ENCODE measurements at regions not wholly inside any gene's neighbourhood (a gene's known extent, or its start where the extent isn't known, plus 50 kb on each side); places are given as distances from the start of the nearest gene placed in this dataset.

DNA sequence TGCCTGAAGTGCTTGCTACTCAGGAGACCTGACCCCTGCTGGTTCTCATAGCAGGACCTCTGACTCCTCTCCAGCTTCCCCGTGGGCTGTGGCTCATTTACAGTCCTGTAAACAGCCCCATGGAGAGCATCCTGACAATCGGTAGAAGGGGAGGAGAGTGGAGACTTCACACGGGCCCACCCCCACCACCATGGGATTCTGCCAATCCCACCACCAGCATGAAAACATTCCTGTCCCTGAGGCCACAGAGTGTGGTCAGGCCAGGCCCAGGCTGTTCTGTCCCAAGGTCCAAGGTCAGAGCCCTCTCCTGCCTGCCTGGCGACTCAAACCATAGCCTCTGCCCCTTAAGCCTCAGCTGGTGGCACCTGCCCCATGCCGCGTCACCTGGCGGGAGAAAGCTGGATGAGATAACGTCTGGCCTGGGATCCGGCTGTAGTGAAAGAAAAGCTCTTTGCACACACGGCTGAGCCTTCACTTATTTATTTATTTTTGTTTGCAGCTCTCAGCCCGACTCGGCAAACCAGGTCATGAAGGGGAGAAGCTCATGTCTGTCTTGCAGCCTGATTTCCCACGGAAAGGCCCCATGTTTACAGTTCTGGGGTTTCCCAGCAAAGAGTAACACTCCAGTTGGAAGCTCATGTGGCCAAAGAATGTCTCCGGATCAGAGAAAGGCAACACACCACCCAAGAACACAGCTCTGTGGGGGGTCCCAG, 293.6 kb upstream of the ZMIZ1 start:
- DNase-seq (ENCODE audit: low read depth), result no peak

DNA sequence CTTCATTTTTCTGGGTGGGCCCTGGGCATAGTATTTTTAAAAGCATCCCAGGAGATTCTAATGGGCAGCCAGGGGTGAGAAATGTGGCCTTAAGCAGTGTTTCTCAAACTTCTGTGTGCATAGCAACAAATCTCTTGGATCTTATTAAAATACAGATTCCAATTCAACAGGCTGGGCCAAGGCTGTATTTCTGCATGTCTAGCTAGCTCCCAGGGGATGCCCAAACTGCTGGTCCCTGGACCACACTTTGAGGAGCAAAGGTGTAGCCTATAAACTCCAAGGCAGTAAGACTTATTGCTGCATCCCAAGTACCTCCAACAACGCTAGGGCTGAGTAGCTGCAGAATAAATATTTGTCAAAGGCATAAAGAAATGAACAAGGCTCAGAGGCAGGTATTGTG, 292.9 kb upstream of the ZMIZ1 start:
- no peak for DNase-seq (ENCODE audit: low read depth)

DNA sequence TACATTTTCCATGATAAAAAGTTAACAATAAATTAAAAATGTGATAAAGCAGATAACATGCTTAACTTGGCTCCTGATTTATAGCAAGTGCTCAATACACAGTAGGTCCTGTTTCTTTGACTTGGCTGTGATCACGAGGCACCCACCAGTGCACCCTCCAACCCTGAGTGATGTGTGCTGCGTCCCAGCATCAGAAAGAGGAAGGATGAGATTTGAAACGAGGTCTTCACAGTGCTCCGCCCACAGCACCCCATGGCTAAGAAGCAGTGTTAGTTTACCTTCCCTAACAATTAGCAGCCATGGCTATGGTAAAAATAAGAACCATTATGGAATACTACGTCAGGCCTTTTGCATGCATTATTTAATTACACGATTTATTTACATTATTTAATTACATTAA, 292.0 kb upstream of the ZMIZ1 start:
- no peak for DNase-seq (ENCODE audit: low read depth)

DNA sequence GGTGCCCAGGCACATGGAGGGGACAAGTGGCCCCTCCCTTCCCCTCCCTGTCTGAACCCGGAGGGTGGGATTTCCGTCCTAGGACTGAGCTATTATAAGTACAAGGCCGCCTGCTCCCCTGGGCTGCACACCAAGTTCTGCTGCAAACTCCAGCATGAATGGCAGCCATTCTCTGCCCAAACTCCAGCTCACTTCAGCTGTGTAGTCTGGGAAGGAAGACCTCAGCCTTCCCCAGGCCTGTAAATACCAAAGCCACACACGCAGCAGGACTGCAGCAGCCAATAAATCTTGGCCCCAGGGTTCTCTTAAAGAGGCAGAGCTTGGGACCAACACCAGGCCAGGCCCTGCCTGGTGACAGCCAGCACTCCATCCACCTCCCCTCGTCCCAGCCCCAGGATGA, 291.3 kb upstream of the ZMIZ1 start:
- DNase-seq (ENCODE audit: low read depth), result no peak

DNA sequence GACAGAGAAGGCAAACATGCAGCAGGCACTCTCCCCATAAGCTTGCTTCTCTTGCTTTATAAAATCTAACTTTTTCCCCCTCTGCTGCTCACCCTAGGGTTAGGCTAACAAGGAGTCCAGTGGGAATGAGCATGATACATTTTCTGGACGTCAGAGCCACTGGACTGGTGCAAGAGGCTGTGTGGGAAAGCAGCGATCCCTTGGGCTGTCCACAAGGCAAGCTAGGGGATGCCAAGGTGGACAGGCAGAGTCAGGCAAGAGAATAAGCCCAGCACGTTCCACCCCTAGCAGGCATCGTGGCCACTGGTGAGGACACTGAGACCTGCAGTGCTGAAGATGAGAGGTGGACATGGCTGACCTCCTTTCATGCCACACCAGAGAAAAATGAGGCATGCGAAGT, 290.9 kb upstream of the ZMIZ1 start:
- no peak for DNase-seq (ENCODE audit: low read depth)

DNA sequence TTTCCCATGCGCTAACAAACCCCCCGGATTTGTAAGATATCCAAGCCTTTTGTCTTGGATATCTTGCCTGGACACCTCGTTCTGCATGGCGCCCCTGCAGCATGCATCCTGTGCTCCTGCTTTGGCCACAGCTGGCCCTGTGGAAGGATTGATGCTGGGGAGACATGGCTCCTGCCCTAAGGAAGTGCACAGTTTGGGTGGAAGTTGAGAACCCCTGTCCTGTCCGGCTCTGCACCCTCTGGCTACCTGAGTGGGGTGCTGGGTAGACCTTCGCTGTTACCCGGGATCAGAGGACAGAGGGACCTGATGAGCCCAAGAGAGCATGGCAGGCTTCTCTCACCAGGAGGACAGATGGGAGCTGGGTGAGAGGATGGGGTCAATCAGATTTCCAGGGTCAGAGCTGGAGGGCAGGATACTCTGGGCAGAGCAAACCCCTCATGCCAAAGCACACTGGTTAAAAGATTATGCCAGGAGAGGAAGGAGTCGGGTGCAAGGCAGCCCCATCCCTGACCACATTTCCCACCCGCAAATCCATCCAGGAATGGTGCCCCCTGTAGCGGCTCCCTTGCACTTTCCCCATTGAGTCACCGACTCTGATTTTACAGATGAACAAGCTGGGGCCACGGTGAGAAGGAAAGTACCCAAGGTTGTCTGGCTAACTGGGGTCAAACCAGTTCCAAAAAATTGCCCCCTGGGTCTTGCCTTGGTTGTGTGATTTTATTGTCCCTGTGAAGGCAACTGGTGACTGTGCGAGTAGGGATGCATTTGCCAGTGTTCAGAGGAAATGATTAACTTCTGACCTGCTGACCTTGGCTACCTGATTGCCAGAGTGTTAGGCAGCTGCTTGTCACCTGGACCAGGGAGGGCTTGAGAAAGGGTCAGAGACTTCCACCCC, 290.1 kb upstream of the ZMIZ1 start:
- DNase-seq (ENCODE audit: low read depth), result no peak

DNA sequence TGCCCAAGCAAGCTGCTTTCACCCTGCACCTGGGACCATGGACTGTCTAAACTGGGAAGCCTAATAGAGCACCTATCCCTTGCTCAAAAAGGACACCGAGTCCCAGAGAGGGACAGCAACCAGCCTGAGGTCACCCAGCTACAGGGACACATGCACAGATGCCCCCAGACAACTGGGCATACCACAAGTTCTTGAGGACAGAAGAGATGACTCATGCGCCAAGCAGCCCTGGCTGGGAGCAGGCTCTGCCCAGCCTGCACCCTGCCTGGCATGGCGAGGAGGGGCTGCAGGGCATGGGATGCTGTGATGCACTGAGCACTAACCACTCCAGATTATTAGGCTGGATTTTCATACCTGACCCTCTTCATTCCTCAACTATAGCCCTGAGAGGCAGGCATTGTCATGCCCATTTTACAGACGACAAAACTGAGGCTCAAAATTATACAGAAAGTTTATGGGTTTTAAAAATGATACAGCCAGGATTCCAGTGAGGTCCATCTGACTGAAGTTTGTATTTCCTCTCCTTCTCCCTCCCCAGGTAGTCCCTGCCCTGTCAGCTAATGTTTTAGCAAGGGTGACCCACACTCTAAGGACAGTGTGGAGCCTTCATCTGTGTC, 289.3 kb upstream of the ZMIZ1 start:
- DNase-seq (ENCODE audit: low read depth), result no peak

DNA sequence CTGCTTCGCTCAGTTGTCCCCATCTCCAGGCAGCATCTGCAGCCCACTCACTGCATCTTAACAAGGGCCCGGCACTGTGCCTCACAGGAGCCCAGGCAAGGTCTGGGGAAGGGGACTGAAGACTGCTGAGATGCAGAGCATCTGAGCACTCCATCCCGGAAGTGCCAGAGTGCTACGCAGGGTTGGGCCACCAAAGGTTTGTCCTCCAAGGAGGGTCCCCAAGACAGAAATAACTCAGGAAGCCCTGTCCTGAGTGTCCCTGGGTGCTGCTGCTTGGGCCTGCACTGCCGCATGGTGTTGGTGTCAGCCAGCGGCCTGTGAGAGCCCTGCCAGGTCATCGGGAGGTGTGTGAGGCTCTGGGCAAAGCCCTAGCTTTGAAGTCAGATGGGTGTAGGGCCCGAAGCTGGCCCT, 288.2 kb upstream of the ZMIZ1 start:
- no peak for DNase-seq (ENCODE audit: low read depth)

DNA sequence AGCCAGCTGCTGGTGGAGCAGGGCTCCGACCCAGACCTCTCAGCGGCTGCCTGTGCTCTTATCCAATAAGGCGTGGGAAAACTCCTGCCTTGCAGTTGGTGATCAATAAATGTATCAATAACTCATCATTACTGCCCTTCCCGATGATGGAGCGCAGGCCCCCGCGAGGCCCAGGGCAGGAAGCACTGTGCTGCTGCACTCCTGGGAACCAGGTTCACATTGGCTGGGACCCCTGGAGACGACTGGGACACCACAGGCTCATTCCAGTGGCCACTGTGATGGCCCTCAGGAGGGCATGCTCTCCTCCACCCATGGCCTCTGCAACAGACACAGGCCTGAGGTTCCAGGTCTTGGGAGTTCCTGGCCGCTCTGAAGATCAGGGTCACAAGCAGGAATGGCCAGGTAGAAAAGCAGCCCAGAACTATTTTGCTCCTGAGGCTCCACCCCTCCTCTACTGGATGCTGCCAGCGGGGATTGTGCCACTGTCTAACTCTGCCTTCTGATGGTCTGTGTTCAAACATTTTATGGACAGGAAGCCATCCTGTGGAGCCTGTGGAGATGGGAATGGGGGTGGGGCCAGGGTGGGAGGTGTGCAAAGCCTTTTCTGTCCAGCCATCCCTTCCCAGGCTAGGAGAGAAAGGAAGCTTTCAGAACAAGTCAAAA, 287.4 kb upstream of the ZMIZ1 start:
- no peak for DNase-seq (ENCODE audit: low read depth)

DNA sequence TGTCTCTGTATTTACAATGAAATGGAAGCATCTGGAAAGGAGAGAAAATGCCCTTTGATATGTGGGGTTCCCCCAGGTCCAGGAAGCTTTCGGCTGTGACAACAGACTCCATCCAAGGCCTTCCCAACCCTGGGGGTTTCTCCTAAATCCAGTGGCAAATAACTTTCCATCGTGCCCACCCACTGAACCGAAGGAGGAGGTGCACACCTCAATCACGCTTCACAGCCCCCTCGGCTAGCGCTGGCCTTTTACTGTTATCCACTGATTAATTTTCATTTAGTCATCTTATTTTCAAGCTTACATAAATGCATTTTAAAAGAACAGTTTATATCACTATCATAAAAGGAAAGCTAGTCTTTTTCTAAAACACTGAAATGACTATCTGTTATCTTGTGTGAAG, 286.8 kb upstream of the ZMIZ1 start:
- no peak for DNase-seq (ENCODE audit: low read depth)

DNA sequence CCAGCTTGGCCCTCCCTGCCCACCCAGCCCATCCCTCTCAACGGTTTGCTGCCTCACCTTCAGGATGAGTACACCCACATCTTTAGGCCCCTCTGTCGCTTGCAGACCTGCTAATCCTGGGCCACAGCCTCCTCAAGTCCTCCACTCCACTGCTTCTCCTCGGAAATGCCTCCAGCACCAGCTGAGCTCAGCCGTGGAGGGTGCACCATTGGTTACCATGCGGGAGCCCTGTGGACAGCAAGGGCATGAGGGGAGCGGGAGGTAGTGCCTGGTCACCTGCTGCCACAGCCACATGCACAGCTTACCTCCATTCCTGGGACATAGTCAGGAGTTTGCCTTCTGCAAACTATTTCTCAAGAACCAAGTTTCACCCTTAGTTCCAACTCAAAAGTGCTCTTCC, 286.3 kb upstream of the ZMIZ1 start:
- no peak for DNase-seq (ENCODE audit: low read depth)

DNA sequence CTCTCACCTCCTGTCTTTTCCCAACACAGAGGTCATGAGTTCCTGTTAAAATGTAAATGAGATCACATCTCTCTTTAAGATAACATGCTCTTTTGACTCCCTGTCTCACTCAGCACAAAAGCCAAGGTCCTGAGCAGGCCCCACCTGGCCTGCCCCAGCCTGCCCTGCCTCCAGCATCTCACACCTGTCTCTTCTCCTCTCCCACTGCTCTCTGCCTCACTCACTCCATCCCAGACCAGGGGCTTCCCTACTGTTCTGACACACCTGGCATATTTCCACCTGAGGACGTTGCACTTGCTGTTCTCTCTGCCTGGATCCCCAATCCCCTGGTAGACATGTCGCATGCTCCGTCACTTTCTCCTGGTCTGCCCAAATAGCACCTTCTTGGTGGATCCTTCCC, 285.0 kb upstream of the ZMIZ1 start:
- DNase-seq (ENCODE audit: low read depth), result no peak

DNA sequence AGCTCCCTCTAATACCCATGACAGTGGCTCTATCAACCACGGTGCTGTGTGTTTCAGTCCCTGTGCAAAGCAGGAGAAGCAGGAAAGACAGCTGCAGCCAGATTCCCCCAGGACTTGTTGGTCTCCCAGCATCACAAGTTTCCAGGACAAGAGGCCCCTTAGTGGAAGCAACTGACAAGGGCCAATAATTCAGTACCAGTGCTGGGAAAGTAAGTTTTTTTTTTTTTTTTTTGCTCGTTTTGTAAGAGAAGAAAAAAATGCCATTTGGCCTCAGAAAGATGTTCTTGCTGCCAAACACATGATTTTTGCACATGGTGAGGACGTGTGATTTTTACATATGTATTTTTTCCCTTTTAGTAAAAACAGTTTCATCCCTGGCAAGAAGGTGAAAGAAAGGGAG, 284.2 kb upstream of the ZMIZ1 start:
- no peak for DNase-seq (ENCODE audit: low read depth)

DNA sequence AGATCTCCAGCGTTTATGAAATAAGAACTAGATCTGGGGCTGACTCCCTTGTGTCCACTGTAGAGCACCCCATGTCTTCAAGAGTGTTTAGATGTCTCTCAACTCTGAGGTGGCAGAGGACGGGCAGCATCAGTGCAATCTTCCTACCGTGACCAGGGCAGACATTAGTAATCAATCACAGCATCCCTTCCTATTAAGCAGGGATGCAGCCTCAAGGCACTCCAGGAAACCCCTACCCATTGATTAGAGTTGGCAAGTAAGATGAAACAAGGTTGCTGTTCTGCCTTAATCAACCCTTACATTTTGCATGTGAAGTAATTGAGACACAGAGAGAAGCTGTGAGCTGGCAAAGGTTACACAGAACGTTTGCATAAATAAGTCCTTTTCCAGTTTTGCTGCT, 283.7 kb upstream of the ZMIZ1 start:
- DNase-seq (ENCODE audit: low read depth), result no peak

DNA sequence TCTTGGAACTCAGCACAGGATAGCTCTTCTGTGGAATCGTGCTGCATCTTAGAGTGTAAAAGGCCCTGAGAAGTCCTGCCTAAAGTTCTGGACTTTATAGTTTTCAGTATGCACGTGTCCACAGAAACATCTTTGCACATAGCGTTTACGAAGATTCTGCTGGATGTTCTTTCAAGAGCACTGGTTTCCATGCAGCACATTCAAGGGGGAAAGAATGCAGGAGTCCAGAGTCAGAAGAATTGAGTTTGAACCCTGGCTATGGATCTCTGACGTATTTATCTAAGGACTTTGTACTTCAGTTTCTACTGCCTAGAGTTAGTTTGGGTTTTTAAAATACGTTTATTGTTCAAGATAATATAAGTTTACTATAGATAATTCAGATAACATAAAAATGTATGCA, 282.8 kb upstream of the ZMIZ1 start:
- no peak for DNase-seq (ENCODE audit: low read depth)

DNA sequence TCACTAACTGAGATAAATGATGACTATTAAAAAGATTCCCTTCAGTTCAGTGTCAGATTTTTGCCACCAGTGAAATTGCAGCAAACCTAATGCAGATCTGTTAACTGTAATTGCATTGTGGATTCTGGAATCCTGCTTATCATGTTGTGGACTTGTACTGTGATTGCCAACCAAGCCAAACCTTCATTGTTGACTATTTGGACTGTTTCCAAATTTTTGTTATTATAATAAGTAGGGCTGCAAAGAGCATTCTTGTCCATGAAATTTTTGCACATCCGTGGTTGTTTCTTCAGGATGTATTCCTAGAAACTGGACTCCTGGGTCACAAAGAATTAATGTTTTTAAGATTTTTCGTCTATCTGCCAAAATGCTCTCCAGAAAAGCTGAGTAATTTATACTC, 281.6 kb upstream of the ZMIZ1 start:
- DNase-seq (ENCODE audit: low read depth), result no peak

DNA sequence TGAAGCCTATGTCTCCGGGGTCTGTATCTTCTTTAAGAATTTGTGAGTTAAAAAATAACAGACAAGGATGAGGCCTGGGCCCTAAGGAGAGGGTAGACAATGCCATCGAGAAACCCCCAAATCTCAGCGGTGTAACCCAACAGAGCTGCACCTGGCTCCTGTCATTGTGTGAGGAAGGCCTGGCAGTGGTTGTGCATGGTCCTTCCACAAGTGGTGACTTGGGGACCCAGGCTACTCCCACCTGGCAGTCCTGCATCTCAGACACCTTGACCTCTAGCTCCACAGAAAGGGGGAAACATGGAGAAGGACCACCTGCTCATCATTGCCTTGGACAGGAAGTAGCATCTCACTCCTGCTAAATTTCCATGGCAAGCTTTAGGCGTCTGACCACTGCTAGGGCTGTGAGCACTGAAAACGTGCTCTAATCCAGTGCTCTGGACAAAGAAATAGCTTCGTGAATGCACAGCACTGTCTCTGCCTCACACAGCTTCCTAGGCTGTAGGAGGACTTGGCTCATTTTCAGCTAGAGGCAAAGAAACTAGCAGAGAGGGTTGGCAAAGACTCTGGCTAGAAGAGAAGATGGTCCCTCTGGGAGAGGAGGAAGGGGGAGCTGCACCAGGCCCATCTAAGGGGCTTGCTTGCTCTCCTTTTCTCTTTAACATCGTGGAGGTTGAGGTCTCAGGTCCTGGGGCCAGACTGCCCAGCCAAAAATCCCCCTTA, 273.9 kb upstream of the ZMIZ1 start:
- no peak for DNase-seq (ENCODE audit: low read depth)

DNA sequence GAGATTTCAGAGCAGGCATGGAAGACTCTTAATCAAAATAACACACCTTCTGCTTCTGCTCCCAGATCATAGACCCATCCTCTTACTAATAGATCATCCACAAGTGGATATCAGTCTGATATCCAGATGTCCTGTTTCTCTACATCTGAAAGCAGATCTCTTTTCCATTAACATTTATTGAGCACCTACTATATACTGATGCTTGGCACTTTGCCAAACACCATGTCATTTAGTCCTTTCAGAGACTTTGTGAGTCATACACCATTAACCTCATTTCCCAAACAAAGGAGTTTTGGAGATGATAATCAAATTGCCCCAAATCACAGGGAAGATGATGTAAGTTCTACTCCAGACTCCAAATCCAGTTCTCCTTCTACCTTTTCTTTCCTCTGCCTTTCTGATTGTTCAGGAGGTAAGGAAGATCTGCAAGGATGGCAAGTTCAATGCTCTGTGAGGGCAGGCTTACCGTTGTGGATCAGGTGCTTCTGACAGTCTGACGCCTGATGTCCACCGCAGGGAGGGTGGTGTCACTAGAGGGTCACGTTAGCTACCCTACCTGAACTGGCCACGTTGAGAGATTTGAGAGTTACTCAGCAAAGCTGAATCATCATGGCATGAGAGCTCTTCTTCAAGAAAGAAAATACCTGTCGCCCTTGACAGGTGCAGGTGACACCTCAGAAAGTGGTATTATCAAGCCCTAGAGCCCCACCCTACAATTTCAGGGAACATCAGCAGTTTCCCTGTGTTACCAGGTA, 269.6 kb upstream of the ZMIZ1 start:
- no peak for DNase-seq (ENCODE audit: low read depth)

DNA sequence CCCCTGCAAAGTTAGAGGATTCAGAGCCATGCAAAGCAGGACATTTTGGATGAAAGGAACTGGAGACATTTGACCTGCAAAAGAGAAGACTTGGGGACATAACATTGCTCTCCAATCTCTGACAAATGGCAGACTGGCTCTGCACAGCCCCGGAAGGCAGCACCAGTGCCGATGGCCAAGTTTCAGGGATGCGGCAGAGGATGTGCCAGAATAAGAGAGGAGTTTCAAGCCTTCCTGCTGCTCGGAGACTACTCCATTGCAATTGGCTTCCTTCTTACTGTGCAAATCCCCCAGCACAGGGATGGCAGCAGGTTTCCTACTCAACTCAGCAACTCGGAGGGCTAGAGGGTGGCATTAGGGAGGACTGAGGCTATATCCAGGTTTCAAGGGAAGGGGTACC, 268.8 kb upstream of the ZMIZ1 start:
- DNase-seq (ENCODE audit: low read depth), result no peak

DNA sequence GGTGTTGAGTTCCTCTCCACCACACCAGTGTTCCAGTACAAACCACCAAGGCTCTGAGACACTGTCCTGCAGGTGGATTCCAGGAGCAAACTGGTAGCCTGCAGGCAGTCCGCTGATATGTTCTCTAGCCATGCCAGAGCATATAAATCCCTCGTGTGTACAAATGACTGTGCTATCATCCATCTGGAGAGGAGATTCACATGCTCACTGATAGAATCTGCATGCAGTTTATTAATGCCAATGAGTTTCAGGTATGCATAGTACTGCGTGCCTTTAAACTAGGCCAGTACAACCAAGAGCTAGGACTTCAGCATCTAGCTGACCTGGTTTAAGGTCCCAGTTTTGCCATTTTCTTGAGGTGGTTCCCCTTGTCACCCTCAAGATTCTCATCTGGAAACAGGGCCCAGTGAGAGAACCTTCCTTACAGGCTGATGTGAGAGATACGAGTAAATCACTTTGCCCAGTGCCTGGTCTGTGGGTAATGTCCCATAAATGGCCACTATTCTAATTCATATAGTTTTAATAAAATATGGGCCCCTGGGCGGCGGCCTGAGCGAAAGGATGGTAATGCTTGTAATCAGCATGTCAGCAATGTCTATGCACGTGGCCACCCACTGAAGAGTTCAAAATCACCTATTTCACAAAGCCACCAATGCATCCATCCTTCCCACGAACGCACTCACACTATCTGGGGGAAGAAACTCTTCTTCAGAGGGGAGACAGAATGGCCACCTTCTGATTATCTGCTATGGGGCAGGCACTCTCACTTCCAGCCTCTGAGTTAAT, 268.0 kb upstream of the ZMIZ1 start:
- DNase-seq (ENCODE audit: low read depth), result no peak

Data from activated T-cell treated with anti-CD3 and anti-CD28 coated beads for 48 hours (primary cell).